ENCODE measurements at regions not wholly inside any gene's neighbourhood (a gene's known extent, or its start where the extent isn't known, plus 50 kb on each side); places are given as distances from the start of the nearest gene placed in this dataset.

GRCh38 chr13:53920916-53921315, 892.3 kb downstream of the OLFM4 start:
- intact Hi-C loops (cut with micrococcal nuclease) (no loop called here), dilution Hi-C loops (cut with MboI; ENCODE audit: extremely low pct_ligation_motif_present, low sequenced_read_pairs) (no loop called here)
- Histone ChIP-seq H3K4me1 (ENCODE audit: control insufficient read depth, extremely low read depth, insufficient read depth, low read length) (no peaks in the 10 kb centered on the region), H3K36me3 (ENCODE audit: control insufficient read depth in 2 of 2, extremely low read depth in 1 of 2, insufficient read depth in 2 of 2, low read length in 2 of 2) (no peaks in the 10 kb centered on the region), H3K27ac (ENCODE audit: insufficient read depth, low read depth, low read length) (no peak overlapping the region), H3K4me3 (replicated peaks in 1 of 3; ENCODE audit: insufficient read depth in 1 of 3, low read depth in 1 of 3, low read length in 3 of 3) (no peak overlapping the region), H3K9ac (replicated peaks; ENCODE audit: extremely low read depth, insufficient read depth, low read length) (no peak overlapping the region), H3K27me3 (ENCODE audit: control insufficient read depth in 2 of 2, insufficient read depth in 2 of 2, low read length in 2 of 2) (no peaks in the 10 kb centered on the region), H3K9me1 (replicated peaks; ENCODE audit: control insufficient read depth, extremely low read depth, insufficient read depth, low read length) (no peaks in the 10 kb centered on the region), H3K4me2 (ENCODE audit: insufficient read depth, low read length) (no peak overlapping the region), H3K79me2 (ENCODE audit: control insufficient read depth, insufficient read depth, low read length) (no peaks in the 10 kb centered on the region), H2AFZ (ENCODE audit: low read depth, low read length) (no peak overlapping the region), H3K9me3 (replicated peaks; ENCODE audit: control insufficient read depth, insufficient read depth, low read length) (peaks cover 2% of the 10 kb centered on the region), H4K20me1 (replicated peaks; ENCODE audit: control insufficient read depth, extremely low read depth, insufficient read depth, low read length) (no peaks in the 10 kb centered on the region)
- ChIA-PET POLR2A (no interaction called here), CTCF (no interaction called here)
- FAIRE-seq (no peak), DNase-seq (ENCODE audit: low read depth, low spot score) (no peak)
- no peak for TF ChIP-seq MAX (IDR thresholded peaks at IDR 0.05; ENCODE audit: insufficient read depth, insufficient read length)
- no peak for TF ChIP-seq FOS (IDR thresholded peaks at IDR 0.05; ENCODE audit: borderline replicate concordance, insufficient read depth, low read length)
- TF ChIP-seq MYC (IDR thresholded peaks at IDR 0.05; ENCODE audit: low read depth, low read length): no peak
- TF ChIP-seq CTCF (IDR thresholded peaks at IDR 0.05; ENCODE audit: extremely low read depth in 1 of 2, insufficient read depth in 1 of 2, low read depth in 1 of 2, low read length in 2 of 2): no peak
- no peak for TF ChIP-seq POLR2AphosphoS5 (IDR thresholded peaks at IDR 0.05; ENCODE audit: insufficient read depth, low read depth, low read length)
- no peak for TF ChIP-seq EZH2 (IDR thresholded peaks at IDR 0.05; ENCODE audit: borderline replicate concordance, low read depth, low read length, severe bottlenecking)
- no peak for TF ChIP-seq JUN (IDR thresholded peaks at IDR 0.05; ENCODE audit: borderline replicate concordance, insufficient read depth, insufficient read length, low read depth)
- no peak for TF ChIP-seq GATA2 (IDR thresholded peaks at IDR 0.05; ENCODE audit: insufficient read depth, insufficient read length, low read depth, low read length)
- TF ChIP-seq POLR2A (IDR thresholded peaks at IDR 0.05; ENCODE audit: low read depth, low read length): no peak
- BruUV-seq (replicated peaks): no TSS peak
